GM19438 (cell line): ENCODE measurements at regions not wholly inside any gene's neighbourhood (a gene's known extent, or its start where the extent isn't known, plus 50 kb on each side); places are given as distances from the start of the nearest gene placed in this dataset.

Source experiments
- ATAC-seq: cut with Tn5 transposase; IDR thresholded peaks from one replicate; pipeline ENCODE4 v1.9.1; 2021; ENCODE audit warnings: low read depth; ENCODE audit not compliant: unreplicated experiment

DNA sequence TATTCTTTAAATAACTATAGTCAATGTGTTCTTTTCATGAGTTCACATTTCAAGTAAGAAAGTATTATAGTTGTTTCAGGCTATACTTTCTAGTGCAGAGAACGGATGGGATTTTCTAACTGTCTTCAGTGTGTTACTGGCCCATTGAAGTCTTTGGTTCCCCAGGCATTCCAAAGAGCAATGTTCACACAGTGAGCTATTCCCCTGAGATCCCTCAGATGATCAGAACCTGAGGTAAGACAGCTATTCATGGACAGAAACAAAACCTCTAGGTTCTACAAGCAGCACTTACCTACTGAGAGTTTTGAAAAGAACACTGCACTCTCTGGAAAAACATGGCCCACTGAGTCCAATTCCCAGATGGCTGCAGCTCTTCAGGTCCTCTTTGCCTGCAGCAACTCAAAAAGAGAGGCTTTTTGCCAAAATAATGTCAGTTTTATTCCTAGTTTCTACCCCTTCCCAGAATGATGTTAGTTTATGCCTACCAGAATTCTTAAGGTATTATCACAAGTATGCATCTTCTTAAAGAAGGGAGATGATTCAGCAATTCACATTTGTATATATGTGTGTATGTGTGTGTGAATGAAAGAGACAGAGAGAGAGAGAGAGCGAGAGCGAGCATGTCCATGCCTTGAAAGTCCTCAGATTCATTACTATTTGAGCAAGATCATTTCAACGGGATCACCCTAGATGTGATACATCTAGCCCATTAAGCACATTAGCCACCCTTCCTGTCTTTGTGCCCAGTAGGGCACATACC lies 146.1 kb downstream of the PDHA2 start:
- ATAC-seq = no peak

DNA sequence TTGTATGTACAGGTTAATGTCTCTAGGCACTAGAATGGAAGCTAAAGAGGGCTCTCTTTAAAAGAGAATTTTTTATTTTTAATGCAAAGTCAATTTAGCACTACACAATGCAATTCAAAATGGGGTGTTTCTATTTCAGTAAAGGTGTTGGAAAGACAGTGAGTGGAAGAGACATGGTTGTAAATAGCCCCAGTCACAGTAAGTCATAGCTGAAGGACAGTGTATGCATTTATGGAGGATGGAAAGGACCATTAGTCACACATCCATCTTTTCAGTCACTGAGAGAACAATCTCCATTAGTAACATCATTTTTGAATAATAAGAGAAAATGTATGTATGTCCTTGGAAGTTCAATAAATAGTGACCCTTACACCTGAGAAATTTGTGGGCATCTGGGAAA lies 148.0 kb downstream of the PDHA2 start:
- no peak for ATAC-seq

DNA sequence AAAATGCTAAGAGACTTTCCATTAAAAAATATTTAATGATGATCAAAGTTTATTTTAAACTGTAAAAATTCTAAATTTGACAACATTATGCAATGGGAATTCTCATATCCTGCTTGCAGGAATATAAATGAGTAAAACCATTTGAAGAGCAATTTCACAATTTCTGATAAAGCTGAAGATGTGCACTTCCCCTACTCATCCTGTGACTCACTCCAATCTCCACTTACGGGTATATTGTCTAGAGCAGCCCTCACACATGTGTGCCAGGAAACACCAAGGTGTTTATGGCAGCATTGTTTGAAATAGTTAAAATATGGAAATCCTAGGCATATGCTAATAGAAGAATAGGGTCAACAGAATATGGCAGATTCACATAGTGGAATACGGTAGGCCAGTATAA lies 158.4 kb downstream of the PDHA2 start:
- no peak for ATAC-seq

DNA sequence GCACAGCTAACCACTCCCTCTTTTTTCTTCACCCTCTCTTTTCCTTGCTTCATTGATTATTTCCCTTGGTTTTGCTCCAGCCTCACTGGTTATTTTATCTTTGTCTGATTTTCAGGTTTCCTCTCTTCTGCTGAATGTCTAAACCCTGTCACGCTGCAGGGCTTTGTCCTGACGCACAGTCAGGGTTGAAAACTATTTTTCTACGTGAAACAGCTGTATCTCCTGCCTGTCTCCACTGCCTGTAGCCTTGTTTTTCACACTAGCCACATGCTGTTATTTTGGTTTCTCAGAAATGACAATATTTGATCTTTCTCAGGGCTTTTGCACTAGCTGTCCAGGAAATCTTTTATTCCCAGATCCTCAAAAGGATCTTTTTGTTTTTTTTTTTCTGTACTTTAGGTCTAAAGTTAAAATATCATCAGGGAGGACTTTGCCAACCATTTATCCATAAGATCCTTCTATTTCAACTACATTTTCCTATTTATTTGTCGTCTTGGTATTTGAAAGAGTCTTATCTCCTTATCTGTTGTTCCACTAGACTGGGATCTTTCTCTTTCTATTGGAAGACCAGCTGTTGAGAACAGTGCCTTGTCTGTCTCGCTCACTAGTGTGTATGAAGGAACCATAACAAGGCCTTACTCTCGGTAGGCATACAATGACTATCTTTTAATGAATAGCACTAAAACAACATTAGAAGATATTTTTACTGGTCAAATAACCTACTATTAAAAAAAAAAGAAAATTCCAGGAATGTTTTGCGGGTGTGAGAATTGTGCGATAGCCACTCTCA lies 164.3 kb downstream of the PDHA2 start:
- no peak for ATAC-seq

DNA sequence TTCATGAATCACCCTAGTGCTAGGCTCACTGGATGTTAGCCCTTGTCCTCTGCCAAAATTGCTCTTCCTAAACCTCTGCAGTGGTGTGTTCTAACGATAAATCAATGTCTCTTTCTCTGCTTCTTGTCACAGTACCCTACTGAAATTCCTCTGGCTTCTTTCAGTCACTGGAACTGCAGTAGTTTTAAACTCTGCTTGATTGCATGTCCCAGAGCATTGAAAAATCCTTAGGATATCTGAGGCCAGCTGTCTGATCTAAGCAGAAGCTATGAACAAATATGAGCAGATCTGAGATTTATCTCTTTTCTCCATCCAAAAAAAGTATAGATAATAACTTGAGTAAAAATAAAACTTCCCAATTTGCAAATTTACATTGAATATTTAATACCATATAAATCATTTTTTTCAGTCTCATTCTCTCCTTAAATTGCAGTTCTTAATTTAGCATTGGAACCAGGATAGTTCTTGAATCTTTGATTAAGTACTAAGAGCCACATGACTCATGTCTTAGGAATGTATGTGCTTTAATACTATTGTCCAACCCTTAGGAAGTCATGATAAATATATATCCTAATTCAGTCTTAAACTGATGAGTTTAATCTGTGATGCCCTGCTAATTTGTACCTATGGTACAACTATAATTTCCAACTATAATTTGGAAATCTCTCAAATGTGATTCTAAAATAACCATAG lies 169.7 kb downstream of the PDHA2 start:
- no peak for ATAC-seq

DNA sequence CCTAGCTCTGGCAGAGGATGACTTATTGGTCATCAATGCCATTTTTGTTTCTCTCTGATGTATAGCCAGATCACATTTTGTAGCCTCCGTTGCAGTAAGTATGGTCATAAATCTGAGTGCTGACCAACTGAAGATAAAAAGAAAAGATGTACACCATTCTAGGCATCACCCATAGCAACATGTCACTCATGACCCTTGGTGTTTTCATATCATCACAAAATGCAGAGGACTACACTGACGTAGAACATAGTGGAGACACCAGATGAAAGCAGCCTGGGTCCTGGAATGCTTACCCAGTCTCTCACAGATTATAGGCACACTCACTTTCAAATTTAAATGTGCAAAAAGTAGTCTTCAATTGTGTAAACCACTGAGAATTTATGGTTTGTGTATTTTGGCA lies 172.8 kb downstream of the PDHA2 start:
- ATAC-seq = no peak

DNA sequence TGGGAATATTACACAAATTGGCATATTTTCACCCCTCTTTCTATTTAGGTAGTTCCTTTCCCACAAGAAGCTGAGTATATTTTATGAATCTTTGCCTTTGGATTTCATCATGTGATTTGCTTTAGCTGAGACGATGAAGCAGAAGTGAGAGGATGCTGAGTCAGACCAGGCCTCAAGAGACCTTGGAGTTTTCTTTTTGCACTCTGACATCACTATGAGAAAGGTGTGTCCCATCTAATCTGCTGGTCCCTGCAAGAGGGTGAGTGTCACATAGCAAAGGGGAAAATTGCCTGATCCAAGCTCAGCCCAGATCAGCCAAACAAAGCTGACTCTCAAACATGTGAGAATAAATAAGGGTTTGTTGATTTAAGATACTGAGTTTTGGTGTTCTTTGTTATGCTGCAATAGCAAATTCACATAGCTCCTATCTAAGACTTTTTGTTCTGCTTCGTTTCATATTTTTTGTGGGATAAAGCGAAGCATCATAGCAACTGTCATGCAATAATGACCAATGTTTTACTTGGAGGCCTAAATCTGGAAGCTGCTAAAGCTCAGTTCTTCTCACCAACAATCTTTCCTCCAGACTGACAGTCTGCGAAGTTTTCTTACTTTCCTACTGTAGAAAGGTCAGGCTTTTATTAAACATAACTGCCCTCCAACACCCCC lies 176.9 kb downstream of the PDHA2 start:
- no peak for ATAC-seq

DNA sequence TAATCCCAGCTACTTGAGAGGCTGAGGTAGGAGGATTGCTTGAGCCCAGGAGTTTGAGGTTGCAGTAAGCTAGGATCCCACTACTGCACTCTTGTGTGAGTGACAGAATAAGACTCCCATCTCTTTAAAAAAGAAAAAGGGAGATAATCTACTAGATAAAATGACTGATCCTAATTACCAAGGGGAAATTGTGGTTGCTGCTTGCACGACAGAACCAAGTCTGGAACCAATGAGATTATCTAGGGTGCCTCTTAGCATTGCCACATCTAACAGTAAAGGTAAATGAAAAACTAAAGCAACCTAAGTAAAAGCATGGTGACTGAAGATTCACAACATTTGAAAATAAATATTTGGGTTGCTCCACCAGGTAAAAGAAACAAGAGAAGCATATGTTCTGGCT lies 185.1 kb downstream of the PDHA2 start:
- no peak for ATAC-seq

DNA sequence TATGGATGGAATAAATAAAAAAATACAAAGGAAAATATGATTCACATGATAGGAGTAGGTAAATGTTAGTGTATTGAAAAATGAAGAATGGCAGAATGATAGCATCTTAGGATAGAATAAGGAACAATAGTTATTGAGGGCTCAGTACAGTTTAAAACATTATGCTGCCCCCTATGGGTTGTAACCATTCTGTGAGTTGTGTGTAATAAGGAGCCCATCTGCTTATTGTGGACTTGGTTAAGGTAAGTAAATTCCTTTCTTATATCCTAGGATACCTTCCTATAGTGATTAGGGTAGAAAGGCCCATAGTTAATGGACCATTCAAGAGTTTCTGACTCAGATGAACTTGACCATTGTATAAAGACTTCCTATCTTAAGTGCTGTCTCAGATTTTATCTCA lies 195.8 kb downstream of the PDHA2 start:
- no peak for ATAC-seq

DNA sequence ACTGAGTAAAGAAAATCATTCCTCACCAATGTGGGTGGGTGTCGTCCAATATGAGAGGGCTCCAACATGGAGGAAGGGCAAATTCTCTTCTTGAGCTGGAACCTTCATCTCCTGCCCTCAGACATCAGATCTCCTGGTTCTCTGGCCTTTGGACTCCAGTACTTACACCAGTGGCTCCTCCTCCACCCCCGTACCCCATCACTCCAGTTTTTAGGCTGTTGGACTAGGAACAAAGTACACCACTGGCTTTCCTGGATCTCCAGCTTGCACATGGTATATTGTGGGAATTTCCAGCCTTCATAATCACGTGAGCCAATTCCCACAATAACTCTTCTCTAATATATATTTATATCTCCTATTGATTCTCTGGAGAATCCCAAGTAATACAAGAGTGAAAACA lies 196.9 kb downstream of the PDHA2 start:
- ATAC-seq = no peak

DNA sequence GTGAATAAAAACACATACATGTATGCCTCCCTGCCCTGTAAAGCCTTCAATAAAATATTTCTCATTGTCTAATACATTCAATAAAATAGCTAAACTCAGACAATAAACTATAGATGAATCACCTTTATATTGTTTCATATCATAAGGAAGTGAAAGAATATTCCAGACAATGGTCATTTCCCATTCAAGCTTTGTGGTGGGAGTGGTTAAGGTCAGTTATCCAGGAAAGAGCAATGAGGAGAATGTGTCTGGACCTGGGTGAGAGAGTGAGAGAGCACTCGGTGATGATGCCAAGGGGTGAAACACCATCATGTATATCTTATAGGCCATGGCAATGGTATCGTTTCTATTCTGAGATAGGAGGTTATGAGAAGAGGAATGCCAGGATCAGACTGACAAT lies 197.8 kb downstream of the PDHA2 start:
- no peak for ATAC-seq

DNA sequence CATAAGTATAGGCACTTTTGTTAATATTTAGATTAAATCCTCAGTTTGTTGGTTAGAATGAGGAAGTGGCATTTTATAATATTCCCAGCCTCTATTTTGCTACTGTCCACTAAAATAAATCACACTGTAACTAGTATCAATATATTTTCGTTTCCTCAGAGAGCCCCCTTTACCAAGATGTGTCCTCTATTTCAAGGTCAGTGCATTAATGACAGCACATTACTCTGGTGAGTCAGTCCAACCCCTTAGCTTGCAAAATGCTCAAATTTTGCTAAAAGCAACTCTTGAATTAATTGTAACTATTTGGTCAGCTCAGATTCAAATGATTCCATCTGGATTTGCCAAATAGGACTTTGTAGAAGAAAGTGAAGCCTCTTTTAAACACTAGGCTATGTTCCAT lies 199.3 kb downstream of the PDHA2 start:
- no peak for ATAC-seq

DNA sequence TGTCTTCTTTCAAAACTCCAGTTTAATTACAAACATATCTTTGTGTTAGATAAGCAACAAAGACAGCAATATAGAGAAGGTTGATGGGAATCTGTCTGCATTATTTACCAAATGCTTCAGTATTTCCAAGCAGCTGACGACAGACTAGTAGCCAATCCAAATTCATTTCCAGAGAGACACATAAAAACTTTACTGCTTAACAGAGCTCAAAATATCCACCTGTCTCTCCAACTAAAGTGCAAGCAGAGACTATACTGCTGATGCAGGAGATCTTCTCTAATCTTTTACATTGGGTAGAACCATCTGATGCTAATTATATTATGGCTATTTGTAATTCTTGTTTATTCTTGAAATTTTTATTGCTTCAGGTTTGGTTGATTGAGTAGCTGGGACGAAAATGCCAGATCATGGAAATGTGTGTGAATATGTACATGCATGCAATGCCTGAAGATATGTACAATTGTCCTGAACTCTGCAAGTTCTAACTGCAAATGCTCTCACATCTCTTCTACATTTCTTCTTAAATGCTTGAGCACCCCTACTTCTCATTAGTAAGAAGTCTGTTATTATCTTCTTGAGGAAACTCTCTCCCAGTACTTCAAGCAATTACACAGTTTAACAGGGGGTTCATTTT lies 200.0 kb downstream of the PDHA2 start:
- no peak for ATAC-seq

DNA sequence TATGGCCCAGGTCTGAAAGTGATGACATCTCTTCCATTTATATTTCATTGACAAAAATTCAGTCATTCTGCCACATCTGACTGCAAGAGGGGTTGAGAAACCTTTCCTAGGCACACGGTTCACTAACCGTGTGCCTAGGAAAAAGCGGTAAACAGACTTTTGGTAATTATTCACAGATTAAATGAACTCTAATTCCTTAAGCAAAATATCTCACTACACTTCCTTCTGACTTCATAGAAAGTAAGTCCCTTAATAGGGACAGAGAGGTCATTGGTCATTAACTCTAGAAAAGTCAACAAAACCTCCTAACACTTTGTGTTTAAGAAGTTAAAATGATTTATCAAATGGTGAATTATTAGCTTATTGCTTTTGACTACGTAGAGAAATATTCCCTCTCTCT lies 205.1 kb downstream of the PDHA2 start:
- ATAC-seq = no peak

DNA sequence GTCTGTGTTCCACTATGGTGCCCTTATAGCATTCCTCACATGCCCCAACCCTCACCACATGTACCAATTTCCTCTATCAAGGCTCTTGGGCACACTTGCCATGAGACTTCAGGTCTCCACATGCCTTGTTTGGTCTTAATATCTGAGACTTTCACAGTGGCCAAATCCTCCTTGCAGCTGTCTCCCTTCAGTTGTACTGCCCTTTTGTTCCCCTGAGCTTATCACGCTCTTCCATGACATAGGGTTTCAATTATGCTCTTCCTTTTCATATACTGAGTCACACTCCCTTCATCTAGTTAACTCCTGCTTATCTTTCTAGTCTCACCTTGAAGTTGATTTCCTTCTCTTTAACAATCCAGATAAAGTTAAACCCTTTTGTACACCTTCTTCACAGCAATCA lies 212.9 kb downstream of the PDHA2 start:
- ATAC-seq = no peak

DNA sequence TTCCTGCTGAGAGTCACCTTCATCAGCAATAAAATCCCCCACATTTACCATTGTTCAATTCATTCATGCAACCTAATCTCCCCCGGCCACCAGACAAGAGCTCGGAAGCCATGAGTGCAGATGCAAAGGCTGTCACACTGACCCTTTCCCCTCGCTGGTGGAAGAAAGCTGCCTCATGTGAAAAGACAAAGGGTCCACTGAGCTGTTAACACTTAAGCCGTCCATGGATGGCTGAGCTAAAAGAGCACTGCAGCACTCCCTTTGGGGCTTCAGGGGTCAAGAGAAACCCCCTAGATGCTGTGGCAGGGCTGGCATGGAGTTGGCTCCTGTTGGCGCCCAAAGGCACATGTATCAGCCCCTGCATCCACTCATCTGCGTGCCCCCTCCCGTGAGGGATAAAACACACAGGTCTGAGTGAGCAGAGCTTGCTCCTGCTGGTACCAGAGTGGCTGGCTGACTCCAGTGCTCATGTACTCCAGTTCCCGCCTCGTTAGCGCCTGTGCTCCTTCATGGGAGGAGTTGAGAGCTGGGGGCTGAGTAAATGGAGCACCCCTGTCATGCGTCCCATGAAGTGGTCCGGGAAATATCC lies 216.5 kb downstream of the PDHA2 start:
- no peak for ATAC-seq

DNA sequence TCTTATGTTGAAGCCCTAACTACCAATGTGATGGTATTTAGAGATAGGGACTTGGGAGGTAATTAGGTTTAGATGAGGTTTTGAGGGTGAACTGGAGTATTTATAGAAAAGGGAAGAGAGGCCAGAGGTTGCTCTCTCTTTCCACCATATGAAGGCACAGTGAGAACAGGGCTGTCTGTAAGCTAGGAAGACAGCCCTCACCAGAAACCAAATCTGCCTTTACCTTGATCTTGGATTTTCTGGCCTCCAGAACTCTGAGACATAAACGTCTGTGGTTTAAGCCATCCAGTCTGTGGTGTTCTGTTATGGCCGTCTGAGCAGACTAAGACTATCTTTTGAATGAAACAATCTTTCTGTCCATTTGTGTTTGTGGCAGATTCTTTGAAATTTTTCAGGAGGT lies 223.7 kb downstream of the PDHA2 start:
- ATAC-seq = no peak

DNA sequence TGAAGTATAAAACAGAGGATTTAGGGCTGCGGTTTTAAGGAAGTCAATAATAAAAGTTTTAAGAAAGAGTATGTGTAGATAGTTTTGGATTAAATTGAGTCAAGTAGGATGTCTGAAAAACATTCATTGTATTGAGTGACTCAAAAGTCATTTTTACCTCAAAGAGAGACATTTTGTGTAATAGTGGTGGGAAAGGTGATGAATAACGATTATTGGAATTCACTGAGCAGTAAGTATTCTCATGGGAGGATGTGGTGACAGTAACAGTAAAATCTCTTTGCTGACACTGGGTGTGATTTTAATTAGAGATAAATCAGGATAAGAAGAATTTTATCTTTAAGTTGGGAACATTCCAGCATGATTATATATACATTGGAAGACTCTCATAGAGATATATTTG lies 233.6 kb downstream of the PDHA2 start:
- no peak for ATAC-seq

DNA sequence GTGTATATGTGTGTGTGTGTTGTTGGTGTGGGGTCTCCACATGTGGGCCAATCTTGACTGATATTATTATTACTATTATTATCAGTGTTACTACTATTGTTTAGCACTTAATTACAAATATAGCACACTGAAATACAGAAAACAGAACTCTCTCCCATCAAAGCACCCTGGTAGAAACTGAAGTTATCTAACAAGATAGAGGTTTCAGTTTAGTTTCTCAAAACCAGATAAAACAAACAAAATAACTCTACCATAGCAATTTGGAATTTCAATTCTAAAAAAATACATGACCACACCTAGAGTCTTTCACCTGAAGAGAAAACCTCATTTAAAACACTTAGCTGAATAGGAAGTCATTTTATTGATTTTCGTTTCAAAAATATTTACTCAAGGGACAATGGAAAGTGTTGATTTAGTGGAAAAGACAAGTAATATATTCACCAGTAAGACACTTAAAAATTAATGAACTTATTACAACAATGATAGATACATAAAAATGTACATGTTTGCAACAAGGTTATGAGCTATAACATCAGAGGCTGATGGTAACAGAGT lies 252.3 kb downstream of the PDHA2 start:
- no peak for ATAC-seq

DNA sequence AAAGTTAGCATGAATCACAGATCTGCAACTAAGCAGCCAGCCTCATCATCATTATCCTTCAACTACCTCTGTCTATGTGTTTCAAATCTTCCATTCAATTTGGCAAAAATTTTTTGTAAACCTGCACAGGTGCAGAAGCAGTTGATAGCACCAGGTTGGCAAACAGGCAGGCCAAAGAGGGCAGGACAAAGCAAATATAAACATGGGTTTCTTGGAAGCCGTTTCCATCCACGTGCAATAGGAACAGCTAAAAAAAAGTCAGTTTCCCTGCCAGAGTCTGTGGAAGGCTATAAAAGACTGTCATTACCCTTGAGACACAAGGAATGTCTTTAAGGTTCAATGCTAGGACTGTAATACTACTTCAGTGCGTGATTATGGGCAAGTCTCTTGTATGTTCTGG lies 253.2 kb downstream of the PDHA2 start:
- ATAC-seq = no peak
